Mesodermal cell (in vitro differentiated cells): ENCODE measurements at regions not wholly inside any gene's neighbourhood (a gene's known extent, or its start where the extent isn't known, plus 50 kb on each side); places are given as distances from the start of the nearest gene placed in this dataset.

Experiments
- H3K27ac ChIP-seq: 2 replicates; pipeline ENCODE4 v1.7.0; 2013; ENCODE audit warnings: mild to moderate bottlenecking, low read depth, low read length, moderate library complexity; ENCODE audit not compliant: severe bottlenecking
- H3K36me3 ChIP-seq: 2 replicates; pipeline ENCODE4 v1.7.1; 2013; ENCODE audit warnings: mild to moderate bottlenecking, low read length, moderate library complexity; ENCODE audit not compliant: control insufficient read depth, insufficient read depth
- H3K4me1 ChIP-seq: one replicate; pipeline ENCODE4 v1.7.1; 2013; ENCODE audit warnings: mild to moderate bottlenecking, low read length; ENCODE audit not compliant: insufficient read depth, control insufficient read depth, poor library complexity, severe bottlenecking
- H3K4me3 ChIP-seq: 2 replicates; pipeline ENCODE4 v1.7.0; 2013; ENCODE audit warnings: low read length, control low read depth, mild to moderate bottlenecking; ENCODE audit not compliant: insufficient read depth, poor library complexity, severe bottlenecking; ENCODE audit errors: extremely low read depth
- H3K9me3 ChIP-seq: 2 replicates; pipeline ENCODE4 v1.7.1; 2013; ENCODE audit warnings: mild to moderate bottlenecking, low read length, moderate library complexity; ENCODE audit not compliant: control insufficient read depth
- WGBS, 2 experiments: methylation state at CpG; one replicate each; pipeline ENCODE4 v1.1.5; 2013; ENCODE audit warnings: missing lambda C conversion rate in 2 of 2; ENCODE audit not compliant: insufficient coverage in 2 of 2; 5-methylcytosine and 5-hydroxymethylcytosine counted together

GRCh38 chr2:67727623-67728022, 330.5 kb downstream of the ETAA1 start:
- H3K9me3 ChIP-seq = no peaks in the 10 kb centered on the region
- H3K4me1 ChIP-seq = no peaks in the 10 kb centered on the region
- no peak overlapping the region for H3K4me3 ChIP-seq
- no peaks in the 10 kb centered on the region for H3K36me3 ChIP-seq
- 80 to 91% methylated on average over 3 of the region's 4 CpGs for WGBS, 2 experiments
- H3K27ac ChIP-seq = no peak overlapping the region

- no peak overlapping the region for H3K4me3 ChIP-seq
- H3K27ac ChIP-seq = no peak overlapping the region
- no peaks in the 10 kb centered on the region for H3K4me1 ChIP-seq
- no peaks in the 10 kb centered on the region for H3K36me3 ChIP-seq
- 60 to 66% methylated on average over 3 of the region's 3 CpGs for WGBS, 2 experiments
- no peaks in the 10 kb centered on the region for H3K9me3 ChIP-seq
Observed at GRCh38 chr2:67729474-67729873, 332.3 kb downstream of the ETAA1 start.

- no CpG with 5 or more reads among the region's 3 CpGs for WGBS, 2 experiments
- no peaks in the 10 kb centered on the region for H3K4me1 ChIP-seq
- H3K27ac ChIP-seq = no peak overlapping the region
- no peaks in the 10 kb centered on the region for H3K9me3 ChIP-seq
- no peak overlapping the region for H3K4me3 ChIP-seq
- no peaks in the 10 kb centered on the region for H3K36me3 ChIP-seq
Observed at GRCh38 chr2:67733517-67733916, 329.3 kb downstream of the C1D start.

- Histone ChIP-seq H3K27ac (no peak overlapping the region), H3K4me3 (no peak overlapping the region), H3K9me3 (no peaks in the 10 kb centered on the region), H3K36me3 (no peaks in the 10 kb centered on the region), H3K4me1 (no peaks in the 10 kb centered on the region)
- 100% methylated on average over 1 of the region's 2 CpGs; no CpG with 5 or more reads in 1 of the 2 experiments for WGBS, 2 experiments
Observed at GRCh38 chr2:67752199-67752598, 310.6 kb downstream of the C1D start.

- Histone ChIP-seq H3K9me3 (no peaks in the 10 kb centered on the region), H3K4me1 (no peaks in the 10 kb centered on the region), H3K4me3 (no peak overlapping the region), H3K36me3 (no peaks in the 10 kb centered on the region), H3K27ac (no peak overlapping the region)
Observed at GRCh38 chr2:67752969-67753368, 309.8 kb downstream of the C1D start.

GRCh38 chr2:67755156-67755882, 307.5 kb downstream of the C1D start:
- Histone ChIP-seq H3K9me3 (no peaks in the 10 kb centered on the region), H3K36me3 (no peaks in the 10 kb centered on the region), H3K4me3 (no peak overlapping the region), H3K27ac (no peak overlapping the region), H3K4me1 (no peaks in the 10 kb centered on the region)
- WGBS, 2 experiments = 80 to 86% methylated on average over 3 to 4 of the region's 11 CpGs

GRCh38 chr2:67760995-67761394, 301.8 kb downstream of the C1D start:
- WGBS, 2 experiments = 50 to 88% methylated on average over 1 to 3 of the region's 3 CpGs
- Histone ChIP-seq H3K4me3 (no peak overlapping the region), H3K9me3 (no peaks in the 10 kb centered on the region), H3K4me1 (no peaks in the 10 kb centered on the region), H3K27ac (no peak overlapping the region), H3K36me3 (no peaks in the 10 kb centered on the region)

DNA sequence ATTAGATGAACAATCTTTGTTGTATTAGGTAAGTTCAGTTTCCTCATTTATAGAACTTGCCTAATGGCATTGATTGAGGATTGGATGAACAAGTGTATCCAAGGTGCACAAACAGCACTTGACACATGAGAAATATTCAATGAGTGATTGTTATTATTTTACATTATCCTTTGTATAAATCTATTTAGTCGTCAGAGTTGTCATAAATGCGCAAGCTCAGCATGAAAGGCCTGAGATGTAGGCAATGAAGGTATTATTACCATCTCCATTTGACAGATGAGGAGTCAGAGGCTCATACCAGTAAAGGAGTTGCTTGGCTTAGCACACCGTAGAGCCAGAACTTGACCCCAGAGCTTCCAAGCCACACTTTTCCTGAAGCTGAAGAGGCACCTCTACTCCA, 291.4 kb downstream of the C1D start:
- no peaks in the 10 kb centered on the region for H3K4me1 ChIP-seq
- H3K36me3 ChIP-seq = no peaks in the 10 kb centered on the region
- no peak overlapping the region for H3K27ac ChIP-seq
- no peak overlapping the region for H3K4me3 ChIP-seq
- 100% methylated on average over 1 to 2 of the region's 3 CpGs for WGBS, 2 experiments
- H3K9me3 ChIP-seq = no peaks in the 10 kb centered on the region

DNA sequence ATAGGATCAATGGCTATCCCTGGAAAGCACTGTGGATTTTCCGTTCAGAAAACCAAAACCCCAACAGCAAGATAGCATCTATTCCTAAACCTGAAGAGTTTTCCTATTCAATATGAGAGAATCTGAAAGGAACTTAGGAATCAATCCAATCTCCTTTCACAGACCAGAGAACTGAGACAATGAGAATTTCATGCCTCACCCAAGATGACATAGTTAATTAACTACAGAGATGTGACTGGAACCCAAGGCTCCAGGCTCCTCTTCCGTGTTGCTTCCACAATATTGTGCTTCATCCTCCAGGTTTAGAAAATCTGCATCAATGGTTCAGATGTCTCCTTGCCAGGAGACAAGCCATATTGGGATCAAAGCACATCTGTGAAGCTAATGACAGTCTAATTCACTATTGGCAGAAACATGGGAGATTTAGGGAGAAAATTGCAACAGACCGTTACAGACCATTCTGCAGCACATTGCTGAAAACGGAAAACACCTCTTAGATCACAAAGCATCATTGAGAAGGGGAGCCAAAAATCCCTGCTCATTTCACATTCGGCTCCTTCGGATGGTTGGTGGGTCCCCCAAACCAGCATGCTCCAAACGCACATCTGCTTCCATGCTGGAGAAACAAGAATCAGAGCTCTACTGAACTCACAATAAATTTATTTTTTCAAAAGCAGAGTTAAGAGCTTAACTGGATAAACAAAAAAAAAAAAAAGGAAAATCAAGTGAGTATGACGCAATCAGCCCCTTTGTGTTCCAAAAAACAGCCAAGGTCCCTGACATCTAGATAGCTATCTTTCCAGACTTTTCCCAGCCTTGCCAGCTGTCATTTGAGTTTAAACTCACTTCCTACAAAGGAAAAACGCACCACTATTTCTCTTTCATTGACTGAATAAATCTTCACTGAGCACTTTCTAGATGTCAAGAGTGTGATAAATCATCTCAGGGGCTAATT, 290.3 kb downstream of the C1D start:
- Histone ChIP-seq H3K36me3 (no peaks in the 10 kb centered on the region), H3K4me3 (no peak overlapping the region), H3K4me1 (no peaks in the 10 kb centered on the region), H3K27ac (no peak overlapping the region), H3K9me3 (no peaks in the 10 kb centered on the region)
- WGBS, 2 experiments = 97% methylated on average over 3 to 5 of the region's 9 CpGs

DNA sequence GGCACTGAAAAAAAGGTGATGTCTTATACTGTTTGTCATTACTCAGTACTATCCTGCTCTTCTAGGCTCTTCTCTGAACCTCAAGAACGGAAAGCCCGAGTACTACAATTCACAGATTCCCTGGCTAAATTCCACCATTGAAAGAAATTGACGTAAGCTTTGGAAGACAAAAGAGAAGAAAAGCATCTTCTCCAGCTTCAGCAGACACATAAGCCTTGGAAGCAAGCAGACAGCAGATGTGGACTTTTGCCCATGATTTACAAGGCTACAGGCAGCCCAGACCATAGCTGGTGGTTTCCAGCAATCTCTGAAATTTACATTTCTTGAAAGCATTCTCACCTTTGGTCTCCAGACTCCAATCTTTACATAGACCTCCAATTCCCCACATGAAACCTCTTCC, 289.0 kb downstream of the C1D start:
- Histone ChIP-seq H3K4me3 (no peak overlapping the region), H3K4me1 (no peaks in the 10 kb centered on the region), H3K9me3 (no peaks in the 10 kb centered on the region), H3K27ac (no peak overlapping the region), H3K36me3 (no peaks in the 10 kb centered on the region)
- WGBS, 2 experiments = 81 to 84% methylated on average over 3 of the region's 3 CpGs

DNA sequence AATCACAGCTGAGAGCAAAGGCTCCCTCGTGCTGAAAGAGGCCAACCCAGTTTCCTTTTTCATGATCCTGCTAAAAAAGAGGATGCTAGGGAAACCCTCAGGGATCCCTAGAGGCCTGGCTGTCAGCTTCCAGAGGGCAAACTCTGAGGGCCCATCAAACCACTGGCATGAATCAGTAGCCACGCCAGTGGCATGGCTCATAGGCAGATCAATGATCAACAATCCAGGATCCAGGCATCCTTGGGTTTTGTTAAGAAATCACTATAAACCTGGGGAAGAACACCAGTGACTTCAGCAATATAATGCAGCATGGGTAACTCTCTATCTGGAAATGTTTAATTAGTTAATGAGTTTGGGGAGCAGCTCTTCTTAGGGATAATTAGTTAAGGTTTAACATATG, 286.5 kb downstream of the C1D start:
- H3K27ac ChIP-seq = no peak overlapping the region
- no peaks in the 10 kb centered on the region for H3K36me3 ChIP-seq
- H3K4me3 ChIP-seq = no peak overlapping the region
- 80 to 90% methylated on average over 2 of the region's 2 CpGs for WGBS, 2 experiments
- H3K9me3 ChIP-seq = no peaks in the 10 kb centered on the region
- H3K4me1 ChIP-seq = no peaks in the 10 kb centered on the region
